GM18519 (cell line): ENCODE measurements at regions not wholly inside any gene's neighbourhood (a gene's known extent, or its start where the extent isn't known, plus 50 kb on each side); places are given as distances from the start of the nearest gene placed in this dataset.
"Not testable (repeated sequence)": the region's sequence is repeated elsewhere in the genome, so short reads cannot be mapped to it uniquely, and the experiment has no call there.

Experiments
- ATAC-seq: cut with Tn5 transposase; IDR thresholded peaks from one replicate; pipeline ENCODE4 v1.9.1; 2021; ENCODE audit warnings: mild to moderate bottlenecking, moderate library complexity; ENCODE audit not compliant: unreplicated experiment, low FRiP score

DNA sequence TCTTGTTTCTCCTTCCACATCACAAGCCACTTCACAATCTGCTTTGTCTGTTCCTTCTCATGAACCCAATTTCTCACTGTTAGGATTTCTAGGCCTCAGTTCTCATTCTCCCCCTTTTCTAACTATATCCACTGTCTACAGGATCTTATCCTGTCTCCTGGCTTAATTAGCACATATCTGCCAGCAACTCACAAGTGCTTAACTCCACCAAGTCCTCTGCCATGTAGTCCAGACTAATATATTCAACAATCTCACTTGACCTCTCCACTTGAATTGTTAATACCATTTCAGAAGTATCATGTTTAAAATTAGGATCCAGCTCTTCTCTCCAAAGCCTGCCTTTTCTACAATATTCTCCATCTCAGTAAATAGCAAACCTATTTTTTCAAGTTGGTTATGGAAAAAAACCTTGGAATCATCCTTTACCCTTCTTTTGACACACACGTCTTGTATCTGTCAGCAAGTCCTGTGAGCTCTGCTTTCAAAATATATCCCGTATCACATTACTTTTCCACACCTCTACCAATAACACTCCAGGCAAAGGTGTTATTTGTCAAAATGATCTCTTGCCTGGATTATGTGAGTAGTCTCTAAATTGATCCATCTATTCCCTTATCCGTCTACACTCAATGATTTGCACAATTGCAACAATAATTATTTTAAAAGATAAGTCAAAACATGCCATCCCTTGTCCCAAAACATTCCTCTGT is 127.2 kb upstream of the SLIT2 start:
- ATAC-seq: no peak

DNA sequence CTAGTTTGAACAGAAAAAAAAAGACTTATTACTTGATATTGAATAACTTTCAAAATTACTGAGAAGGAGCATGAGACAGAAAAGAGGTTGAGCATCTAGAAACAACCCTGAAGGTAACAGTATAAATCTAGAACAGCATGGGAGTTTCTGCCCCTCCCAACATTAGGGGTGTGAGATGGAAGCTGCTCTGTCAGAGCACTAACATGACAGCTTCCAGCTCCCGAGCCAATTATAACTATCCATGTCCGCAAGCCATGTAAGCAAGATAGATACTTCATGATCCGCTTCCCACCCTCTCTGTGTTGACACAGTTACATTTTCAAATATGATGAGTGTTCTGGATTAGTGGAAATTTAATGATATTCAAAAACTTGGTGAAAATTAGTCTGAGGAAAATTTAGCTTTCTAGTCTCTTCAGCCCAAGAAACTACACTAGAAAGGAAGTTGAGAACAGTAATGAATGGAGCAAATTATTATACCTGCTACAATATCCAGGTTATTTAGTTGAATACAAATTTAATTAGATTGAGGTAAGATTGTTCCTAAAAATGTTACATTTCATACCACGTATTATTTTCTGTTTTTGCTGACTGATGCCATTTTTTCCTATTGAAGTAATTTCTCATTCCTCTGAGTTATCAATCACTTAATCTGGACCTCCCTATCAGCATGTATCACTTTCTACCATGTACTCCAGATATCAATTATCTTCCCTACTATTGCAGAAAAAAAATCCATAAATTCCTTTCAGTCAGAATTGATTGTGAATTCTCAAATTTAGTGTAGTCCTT is 129.3 kb upstream of the SLIT2 start:
- ATAC-seq: no peak

DNA sequence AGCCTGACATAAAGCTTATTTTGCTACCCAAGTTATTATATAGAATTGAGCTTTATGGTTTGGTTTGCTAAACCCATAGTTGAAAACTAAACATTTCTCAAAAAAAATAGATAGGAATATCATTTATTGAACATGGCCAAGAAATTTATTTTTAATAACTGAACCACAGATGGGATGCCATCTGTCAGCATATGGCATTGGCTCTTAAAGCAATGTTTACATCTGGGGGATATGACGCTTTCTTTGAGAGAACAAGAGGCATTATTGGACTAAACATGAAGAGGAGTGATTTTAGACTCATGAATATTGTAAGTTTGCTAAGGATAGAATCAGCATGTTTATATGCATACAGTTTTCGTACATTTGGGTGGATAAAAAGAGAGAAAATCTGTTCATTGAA is 132.6 kb upstream of the SLIT2 start:
- no peak for ATAC-seq

DNA sequence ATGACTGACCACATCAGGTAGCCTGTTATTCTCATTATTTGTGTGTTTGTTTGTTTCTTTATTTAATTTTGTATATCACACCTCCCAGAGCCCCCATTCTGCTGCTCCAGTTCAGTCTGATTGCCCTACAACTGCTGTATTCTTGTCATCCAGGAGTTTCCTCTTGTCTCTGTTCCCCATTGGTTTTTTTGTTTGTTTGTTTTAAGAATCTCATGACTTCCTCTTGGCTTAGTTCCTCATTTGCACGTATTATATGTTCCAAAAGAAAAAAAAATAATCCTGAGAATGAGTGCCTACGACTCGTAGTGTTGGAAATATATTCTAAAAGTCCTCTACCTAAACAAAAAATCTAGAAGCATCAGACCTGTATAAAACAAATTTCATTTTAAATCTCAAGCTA is 142.3 kb upstream of the SLIT2 start:
- ATAC-seq: no peak

DNA sequence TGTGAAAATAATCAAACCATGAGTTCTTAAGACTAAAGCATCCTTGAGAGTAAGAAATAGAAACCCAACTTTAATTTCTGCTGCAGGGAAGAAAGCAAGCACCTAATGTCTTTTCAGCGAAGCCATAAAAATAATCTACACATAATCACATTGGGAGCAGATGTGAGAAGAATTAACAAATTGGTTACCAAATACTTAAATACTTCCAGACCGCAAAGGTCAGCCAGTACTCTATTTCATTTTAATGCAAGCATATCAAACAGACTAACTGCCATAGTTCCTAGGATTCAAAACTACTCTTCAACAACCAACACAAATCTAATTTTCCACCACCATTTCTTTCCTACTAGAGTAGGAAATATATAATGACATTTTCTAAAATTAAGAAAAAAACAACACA is 144.8 kb upstream of the SLIT2 start:
- ATAC-seq: no peak

DNA sequence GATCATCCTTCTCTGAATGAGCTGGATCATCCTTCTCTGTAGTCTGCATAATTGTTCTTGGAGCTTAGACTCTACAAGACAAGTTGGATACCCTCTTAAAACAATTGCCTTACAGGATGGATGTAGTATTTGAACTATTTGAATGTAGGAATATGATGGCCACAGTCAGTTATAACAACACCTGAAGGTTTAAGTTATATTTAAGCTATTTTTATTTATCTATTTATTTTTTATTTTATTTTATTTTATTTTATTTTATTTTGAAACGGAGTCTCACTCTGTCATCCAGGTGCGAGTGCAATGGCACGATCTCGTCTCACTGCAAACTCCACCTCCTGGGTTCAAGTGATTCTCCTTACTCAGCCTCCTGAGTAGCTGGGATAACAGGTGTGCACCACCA is 149.9 kb upstream of the SLIT2 start:
- ATAC-seq: no peak

DNA sequence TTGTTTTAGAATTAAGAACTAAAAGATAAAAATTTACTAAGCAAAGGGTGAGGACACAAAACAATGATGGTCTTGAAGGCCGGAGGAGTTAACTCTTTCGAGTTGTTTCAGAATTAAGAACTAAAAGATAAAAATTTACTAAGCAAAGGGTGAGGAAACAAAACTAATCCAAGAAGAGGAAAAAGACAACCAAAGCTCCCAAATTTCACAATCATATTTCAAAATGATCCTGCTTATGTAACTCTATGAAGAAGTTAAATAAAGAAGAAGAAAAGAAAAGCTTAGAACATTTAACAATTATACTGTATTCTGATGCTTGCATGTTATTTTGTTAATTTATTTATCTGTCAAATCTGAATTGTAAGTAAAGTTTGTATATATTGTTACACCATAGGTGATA is 154.8 kb upstream of the SLIT2 start:
- no peak for ATAC-seq

DNA sequence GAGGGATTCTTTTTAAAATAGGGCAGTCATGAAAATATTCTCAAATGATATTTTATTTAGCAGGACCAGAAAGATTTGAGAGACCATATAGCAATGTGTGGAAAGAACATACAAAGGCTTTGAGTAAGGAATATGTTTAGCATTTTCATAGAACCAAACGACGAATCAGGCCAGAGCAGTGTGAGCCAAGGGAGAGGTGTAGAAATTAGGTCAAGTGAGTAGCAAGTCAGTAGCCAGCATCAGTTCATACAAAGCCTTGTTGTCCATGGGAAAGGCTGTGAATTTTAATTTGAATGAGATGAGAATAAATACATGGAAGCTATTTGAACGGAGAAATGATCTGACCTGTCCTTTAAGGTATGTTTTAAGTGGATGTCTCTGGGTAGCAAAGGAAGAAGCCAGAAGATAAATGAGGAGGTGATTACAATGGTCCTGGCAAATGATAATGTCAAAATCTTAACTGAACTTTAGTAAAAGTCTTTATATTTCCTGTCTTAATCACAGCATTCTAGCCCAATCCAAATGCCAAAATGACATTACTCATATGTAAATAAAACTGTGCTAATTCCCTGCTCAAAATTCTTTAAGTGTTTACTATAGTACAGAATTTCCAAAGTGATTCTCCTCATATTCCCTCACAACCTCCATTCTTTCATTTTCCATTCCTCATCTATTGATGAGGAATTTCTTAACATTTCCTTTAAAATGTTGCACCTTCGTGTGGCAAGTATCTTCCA is 155.7 kb upstream of the SLIT2 start:
- ATAC-seq: no peak

DNA sequence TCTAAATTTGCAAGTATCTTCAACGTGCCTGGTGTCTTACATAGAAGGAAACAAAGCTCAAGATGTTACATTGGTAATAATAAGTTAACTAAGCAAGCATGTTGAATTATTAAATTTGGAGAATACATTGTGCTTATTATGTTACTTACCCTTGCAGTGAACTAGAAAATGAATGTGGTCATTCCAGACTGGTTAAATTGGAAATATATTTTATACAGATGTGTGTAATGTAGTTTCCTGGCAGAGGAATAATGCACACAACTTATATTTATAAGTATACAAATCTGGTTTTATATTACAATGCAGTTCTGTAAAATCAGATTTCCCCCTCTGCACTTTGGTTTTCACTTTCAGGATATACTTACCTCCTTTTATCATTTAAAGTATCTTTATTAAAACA is 159.9 kb upstream of the SLIT2 start:
- no peak for ATAC-seq

DNA sequence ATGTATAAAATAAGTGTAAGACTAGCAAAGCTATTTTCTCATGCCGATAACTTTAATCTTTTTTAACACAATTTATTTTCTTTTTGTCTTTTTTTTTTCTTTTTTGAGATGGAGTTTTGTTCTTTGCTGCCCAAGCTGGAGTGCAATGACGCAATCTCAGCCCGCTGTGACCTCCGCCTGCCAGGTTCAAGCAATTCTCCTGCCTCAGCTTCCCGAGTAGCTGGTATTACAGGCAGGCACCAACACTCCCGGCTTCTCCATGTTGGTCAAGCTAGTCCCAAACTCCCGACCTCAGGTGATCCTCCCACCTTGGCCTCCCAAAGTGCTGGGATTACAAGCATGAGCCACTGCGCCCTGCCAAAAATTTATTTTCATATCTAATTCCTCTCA is 164.2 kb upstream of the SLIT2 start:
- ATAC-seq: no peak

DNA sequence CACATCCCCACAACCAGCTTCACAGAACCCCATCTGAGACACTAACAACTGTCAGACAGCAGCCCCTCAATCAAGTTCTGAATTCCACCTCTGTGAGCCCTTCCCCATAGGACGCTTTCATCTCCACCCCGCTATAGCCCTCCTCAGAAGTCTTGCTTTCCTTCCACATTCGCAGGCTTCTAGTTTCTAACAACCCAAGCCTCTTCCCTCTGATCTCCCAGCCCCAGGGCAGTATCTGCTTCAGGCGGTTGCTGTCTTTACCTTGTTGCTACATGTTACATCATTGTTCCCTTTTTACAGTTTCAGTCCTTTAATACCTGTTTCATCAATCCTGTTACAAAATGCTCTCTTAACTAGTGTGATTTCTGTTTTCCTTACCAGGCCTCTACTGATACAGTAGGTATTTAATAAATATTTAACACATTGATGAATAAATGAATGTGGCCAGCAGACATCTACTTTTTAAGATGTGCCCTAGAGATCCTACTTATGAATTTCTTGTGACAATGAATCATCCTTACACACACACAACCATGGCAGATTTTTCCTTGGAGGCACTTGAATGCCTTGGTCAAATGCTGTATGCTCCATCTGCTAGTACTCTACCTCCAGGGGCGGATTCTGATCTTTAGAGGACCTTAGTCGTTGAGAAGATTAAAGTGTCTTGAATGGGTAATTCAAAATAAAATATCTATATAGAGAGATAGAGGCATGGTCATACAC is 164.7 kb upstream of the SLIT2 start:
- ATAC-seq: no peak

DNA sequence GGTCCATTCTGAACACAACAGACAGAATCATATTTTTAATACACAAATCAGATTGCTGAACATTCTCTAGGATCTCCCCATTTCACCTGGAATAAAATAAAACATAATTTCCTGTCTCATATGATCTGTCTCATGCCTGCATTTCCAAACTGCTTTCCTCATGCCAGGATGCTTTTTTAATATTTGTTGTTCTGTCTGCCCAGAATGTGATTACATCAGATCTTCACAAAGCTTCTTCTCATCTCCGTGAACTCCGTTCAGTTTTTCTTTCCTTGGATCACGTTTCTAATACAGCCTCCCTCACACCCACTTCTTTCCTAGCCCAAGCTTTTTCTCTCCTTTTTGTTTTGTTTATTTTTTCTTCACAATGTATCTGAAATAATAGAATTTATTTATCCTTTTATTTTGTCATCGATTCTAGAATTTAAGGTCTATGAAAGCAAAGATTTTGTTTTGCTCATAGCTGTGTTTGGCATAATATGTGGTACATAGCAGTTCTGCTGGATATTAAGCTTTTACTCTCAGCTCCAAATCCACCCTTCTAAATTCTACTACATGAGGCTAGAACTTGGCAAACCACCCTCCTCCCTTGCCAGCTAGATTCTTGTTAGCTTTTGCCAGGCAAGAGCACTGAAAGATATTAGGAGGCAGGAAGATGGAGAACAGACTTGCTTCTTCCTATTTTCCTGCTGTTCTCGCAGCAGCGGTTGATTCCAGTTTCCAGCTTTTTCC is 165.5 kb upstream of the SLIT2 start:
- ATAC-seq: no peak

DNA sequence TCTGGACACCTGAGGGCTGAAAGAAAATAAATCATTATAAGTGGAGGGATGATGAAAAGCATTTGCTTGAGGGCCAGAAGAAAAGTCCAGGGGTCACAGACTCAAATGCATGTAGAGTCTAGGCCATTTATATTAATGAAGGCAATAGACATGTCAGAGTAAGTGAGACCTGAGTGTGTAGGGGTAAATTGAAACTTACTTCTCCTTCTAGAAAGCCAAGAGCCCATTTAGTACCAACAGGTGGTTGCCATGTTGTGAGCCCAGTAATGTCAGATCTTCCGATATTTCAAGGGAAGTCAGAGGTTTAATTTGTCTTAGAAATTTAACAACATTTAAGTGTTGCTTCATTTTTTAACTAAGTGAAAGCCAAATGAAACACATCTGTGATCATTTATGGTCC is 166.1 kb upstream of the SLIT2 start:
- ATAC-seq: no peak

DNA sequence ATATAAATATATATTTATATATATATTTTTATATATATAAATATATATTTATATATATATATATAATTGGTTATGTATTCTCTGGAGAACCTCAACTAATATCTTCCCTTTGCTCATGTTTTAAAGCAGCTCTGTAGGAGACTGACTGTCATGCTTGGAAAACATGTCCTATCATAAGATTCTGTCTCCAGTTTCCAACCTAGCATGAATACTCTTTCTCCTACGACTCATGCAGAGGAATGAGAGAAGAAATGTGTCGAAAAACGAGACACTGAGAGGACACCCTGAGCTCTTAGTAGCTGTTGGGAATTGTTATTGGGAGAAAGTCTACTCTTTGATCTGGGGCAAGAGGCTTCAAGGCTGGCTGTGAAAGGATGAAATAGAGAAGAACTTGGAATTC is 166.5 kb upstream of the SLIT2 start:
- ATAC-seq: no peak

DNA sequence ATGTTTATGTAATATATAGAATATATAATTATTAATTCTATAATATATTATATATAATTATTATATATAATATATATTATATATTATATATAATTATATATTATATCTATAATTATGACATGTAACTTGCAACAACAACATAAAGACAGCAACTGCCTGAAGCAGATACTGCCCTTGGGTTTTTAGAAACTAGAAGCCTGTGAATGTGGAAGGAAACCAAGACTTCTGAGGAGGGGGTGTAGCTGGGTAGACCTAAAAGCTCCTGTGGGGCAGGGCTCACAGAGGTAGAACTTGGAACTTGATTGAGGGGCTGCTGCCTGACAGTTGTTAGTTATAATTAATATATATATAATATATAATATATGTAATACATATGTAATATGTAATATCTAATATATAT is 167.2 kb upstream of the SLIT2 start:
- ATAC-seq: no peak

DNA sequence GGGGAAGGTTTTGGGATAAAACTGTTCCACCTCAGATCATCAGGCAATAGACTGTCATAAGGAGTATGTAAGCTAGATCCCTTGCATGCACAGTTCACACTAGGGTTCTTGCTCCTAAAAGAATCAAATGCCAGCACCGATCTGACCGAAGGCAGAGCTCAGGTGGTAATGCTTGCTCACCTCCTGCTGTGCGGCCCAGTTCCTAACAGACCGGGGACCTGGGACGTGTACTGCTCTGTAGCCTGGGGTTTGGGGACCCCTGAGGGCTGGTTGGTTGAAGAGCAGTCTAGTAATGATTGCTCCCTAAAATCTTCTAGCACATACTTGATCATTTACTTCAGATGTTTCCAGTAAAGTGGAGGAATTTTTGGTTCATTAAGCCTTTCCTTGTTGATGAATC is 173.1 kb upstream of the SLIT2 start:
- ATAC-seq: no peak

DNA sequence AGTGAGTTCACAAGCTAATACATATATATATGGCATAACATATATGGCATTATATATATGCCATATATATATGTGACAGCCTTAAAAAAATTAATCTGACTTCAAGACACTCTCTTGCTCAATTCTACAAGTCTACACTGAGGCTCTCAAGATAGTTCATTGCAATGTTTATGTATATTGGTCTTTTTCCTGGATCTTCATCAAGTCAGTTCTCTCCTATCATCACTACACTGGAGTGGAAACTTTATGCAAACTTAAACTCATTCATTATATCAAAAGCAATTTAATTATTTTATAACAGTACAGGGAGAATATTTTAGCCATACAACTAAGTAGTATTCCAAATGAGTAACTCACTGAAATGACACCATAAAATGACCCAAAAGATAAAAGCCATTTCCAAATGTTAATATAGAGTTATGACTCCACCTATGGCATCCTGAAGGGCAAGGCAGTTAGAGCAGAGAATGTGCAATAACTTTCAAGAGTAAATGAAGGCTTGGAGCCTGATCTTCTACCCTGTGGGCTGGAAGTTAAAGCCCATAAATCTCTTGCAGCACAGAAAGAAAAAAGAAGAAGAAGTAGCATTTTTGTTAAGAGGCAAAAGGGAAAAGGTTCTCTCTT is 176.3 kb upstream of the SLIT2 start:
- ATAC-seq: no peak

DNA sequence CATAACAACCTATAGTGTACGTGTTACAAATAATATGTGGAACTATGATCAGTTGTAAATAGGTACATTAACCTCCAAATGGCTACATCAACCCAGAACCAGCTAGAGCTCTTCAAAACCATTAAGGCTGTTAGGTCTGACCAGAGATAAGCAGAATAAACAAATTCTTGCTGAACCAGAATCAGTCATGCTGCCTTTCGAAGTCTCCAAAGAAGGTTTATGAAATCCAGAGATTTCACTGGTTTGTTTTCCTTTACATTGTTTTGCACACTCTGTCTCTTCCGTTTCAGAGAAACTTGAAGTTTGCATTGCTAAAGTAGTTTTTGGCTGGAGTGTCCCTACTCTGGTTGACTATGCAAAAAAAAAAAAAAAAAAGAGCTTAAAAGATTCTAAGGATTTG is 177.3 kb upstream of the SLIT2 start:
- ATAC-seq: no peak

DNA sequence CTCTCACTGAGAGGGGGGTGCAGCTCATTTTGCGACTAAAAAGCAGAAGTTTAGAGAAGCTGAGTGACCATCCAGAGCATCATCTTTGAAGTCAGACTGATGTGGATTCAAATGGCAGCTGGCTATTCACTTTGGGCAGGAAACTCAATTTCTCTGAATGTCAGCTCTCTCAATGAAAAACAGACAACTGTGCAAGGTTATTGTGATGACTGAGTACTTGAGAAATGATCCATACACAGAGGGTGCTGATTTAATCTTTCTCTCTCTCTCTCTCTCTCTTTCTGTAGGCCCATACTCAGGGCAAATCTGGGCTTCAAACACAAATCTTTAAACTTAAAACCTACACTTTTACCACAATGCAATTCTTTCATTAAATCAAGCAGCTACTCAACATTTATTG is 185.8 kb upstream of the SLIT2 start:
- no peak for ATAC-seq

DNA sequence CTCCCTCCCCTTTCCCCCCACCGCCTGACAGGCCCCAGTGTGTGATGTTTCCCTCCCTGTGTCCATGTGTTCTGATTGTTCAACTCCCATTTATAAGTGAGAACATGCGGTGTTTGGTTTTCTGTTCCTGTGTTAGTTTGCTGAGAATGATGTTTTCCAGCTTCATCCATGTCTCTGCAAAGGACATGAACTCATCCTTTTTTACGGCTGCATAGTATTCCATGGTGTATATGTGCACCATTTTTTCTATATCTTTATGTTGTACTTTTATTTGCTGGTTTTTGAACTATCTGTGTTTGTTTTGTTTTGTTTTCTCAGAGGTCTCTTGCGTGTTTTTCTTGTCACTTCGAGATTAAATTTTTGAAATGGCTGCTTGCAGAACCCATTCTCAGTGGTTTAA is 188.8 kb upstream of the SLIT2 start:
- not testable (repeated sequence) for ATAC-seq
